ENCODE measurements at regions not wholly inside any gene's neighbourhood (a gene's known extent, or its start where the extent isn't known, plus 50 kb on each side); places are given as distances from the start of the nearest gene placed in this dataset.

DNA sequence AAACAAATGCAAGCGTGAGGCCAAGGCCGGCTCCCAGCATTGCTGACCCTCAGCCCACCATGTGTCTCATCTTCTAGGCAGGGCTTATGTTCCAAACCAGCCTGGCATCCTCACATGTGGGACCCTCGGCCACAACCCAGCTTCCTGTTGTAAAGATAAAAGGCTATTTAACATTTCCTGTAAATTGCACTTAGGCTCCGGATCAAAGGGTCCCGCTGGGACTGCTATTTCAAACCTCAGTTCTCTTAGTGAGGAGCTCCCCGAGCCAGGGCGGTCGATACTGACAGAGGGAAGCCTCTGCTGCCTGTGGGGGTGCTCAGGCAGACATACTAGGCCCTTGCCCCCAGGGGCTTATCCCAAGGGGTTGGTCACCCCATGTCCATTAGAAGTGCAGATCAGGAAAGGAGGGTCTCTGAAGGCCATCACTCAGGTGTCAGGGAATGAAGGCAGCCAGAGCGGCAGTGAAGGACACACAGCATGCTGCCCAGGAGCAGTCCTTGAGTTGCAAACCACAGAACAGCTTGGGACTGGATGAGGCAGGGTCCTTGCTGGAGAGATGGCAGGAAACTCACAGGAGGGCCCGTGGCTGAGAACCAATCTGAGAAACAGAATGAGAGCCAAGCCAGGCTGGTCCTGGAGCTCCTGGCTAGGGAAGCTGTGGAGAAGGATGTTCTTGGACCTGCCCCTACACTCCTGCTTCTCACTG lies 239.9 kb downstream of the TLE3 start:
- peaks cover 15% of the 10 kb centered on the region for H3F3A ChIP-seq (ENCODE audit: insufficient read depth, low read depth)
- ChIA-PET CTCF (no interaction called here), POLR2A (ENCODE audit: unreplicated experiment) (interaction anchor here (0.6 kb wide), 1 partner anchor 290 kb away, joined by 5 read pairs; no protein-coding TSS in a partner anchor)
- no TSS peak for BruUV-seq (replicated peaks)
- no peak for TF ChIP-seq CTCF (conservative IDR thresholded peaks at IDR 0.05)
- TF ChIP-seq EZH2 (IDR thresholded peaks at IDR 0.05; ENCODE audit: low read depth), result no peak
- H3K9me3 ChIP-seq (ENCODE audit: insufficient read depth, low read depth), result no peaks in the 10 kb centered on the region
- DNase-seq, result no peak
- H3K27me3 ChIP-seq (ENCODE audit: insufficient read depth, low read depth), result no peaks in the 10 kb centered on the region
- H3K4me3 ChIP-seq, result no peak overlapping the region
- intact Hi-C loops (cut with micrococcal nuclease; ENCODE audit: unreplicated experiment), result loop anchor here (10.0 kb wide), 1 partner anchor 607 kb away; no protein-coding TSS in a partner anchor
- H3K79me2 ChIP-seq (ENCODE audit: low read depth), result no peaks in the 10 kb centered on the region
- no peaks in the 10 kb centered on the region for H3K36me3 ChIP-seq (ENCODE audit: low read depth)
- no peaks in the 10 kb centered on the region for H3K9me2 ChIP-seq (ENCODE audit: insufficient read depth)
- no peak overlapping the region for H3K4me2 ChIP-seq
- no peak overlapping the region for H3K27ac ChIP-seq
- H4K20me1 ChIP-seq (ENCODE audit: insufficient read depth), result no peaks in the 10 kb centered on the region
- H2AFZ ChIP-seq, result no peak overlapping the region
- peaks cover 36% of the 10 kb centered on the region for H3K4me1 ChIP-seq (replicated peaks; ENCODE audit: insufficient read depth)

GRCh38 chr15:69858456-69858855 lies 239.3 kb downstream of the TLE3 start:
- ChIA-PET POLR2A (ENCODE audit: unreplicated experiment) (no interaction called here), CTCF (no interaction called here)
- Histone ChIP-seq H3F3A (ENCODE audit: insufficient read depth, low read depth) (peaks cover 10% of the 10 kb centered on the region), H3K9me2 (ENCODE audit: insufficient read depth) (no peaks in the 10 kb centered on the region), H4K20me1 (ENCODE audit: insufficient read depth) (no peaks in the 10 kb centered on the region), H3K36me3 (ENCODE audit: low read depth) (no peaks in the 10 kb centered on the region), H3K4me3 (no peak overlapping the region), H3K4me1 (replicated peaks; ENCODE audit: insufficient read depth) (peaks cover 36% of the 10 kb centered on the region), H3K27ac (no peak overlapping the region), H2AFZ (no peak overlapping the region), H3K27me3 (ENCODE audit: insufficient read depth, low read depth) (no peaks in the 10 kb centered on the region), H3K4me2 (no peak overlapping the region), H3K79me2 (ENCODE audit: low read depth) (no peaks in the 10 kb centered on the region), H3K9me3 (ENCODE audit: insufficient read depth, low read depth) (no peaks in the 10 kb centered on the region)
- no TSS peak for BruUV-seq (replicated peaks)
- no peak for DNase-seq
- intact Hi-C loops (cut with micrococcal nuclease; ENCODE audit: unreplicated experiment), result loop anchor here (10.0 kb wide), 1 partner anchor 606 kb away; no protein-coding TSS in a partner anchor
- no peak for TF ChIP-seq CTCF (conservative IDR thresholded peaks at IDR 0.05)

GRCh38 chr15:69859866-69860265 lies 237.9 kb downstream of the TLE3 start:
- BruUV-seq (replicated peaks), result no TSS peak
- Histone ChIP-seq H3F3A (ENCODE audit: insufficient read depth, low read depth) (no peaks in the 10 kb centered on the region; the same call in 1 of the 2 replicates), H3K27ac (no peak overlapping the region), H3K4me3 (no peak overlapping the region), H3K9me3 (ENCODE audit: insufficient read depth, low read depth) (no peaks in the 10 kb centered on the region), H2AFZ (no peak overlapping the region), H3K4me1 (replicated peaks; ENCODE audit: insufficient read depth) (peaks cover 25% of the 10 kb centered on the region), H3K36me3 (ENCODE audit: low read depth) (no peaks in the 10 kb centered on the region), H3K4me2 (no peak overlapping the region), H3K9me2 (ENCODE audit: insufficient read depth) (no peaks in the 10 kb centered on the region), H3K27me3 (ENCODE audit: insufficient read depth, low read depth) (no peaks in the 10 kb centered on the region), H3K79me2 (ENCODE audit: low read depth) (no peaks in the 10 kb centered on the region), H4K20me1 (ENCODE audit: insufficient read depth) (no peaks in the 10 kb centered on the region)
- ChIA-PET POLR2A (ENCODE audit: unreplicated experiment) (no interaction called here), CTCF (no interaction called here)
- intact Hi-C loops (cut with micrococcal nuclease; ENCODE audit: unreplicated experiment), result loop anchor here (10.0 kb wide), 1 partner anchor 605 kb away; no protein-coding TSS in a partner anchor
- TF ChIP-seq EZH2 (IDR thresholded peaks at IDR 0.05; ENCODE audit: low read depth) (no peak), CTCF (conservative IDR thresholded peaks at IDR 0.05) (no peak)
- DNase-seq, result no peak

Data from PC-9 (cell line).